ENCODE measurements at regions not wholly inside any gene's neighbourhood (a gene's known extent, or its start where the extent isn't known, plus 50 kb on each side); places are given as distances from the start of the nearest gene placed in this dataset.
A peak's percentile ranks its signal among the peaks of the same experiment; 100 is the strongest.

GRCh38 chr1:234975941-234976860 lies 152.4 kb downstream of the TOMM20 start:
- no peak for DNase-seq (ENCODE audit: low read depth in 2 of 2)

- no peak for DNase-seq (ENCODE audit: low read depth in 2 of 2)
Measured at GRCh38 chr1:234975122-234975940, 153.3 kb downstream of the TOMM20 start.

- no peak for DNase-seq (ENCODE audit: low read depth in 2 of 2)
Measured at GRCh38 chr1:234973426-234974250, 155.0 kb downstream of the TOMM20 start.

- DNase-seq (ENCODE audit: low read depth in 2 of 2) = no peak
Measured at GRCh38 chr1:234972411-234973191, 156.0 kb downstream of the TOMM20 start.

GRCh38 chr1:234971586-234972297 lies 156.9 kb downstream of the TOMM20 start:
- no peak for DNase-seq (ENCODE audit: low read depth in 2 of 2)

- DNase-seq (ENCODE audit: low read depth in 2 of 2) = no peak
Measured at GRCh38 chr1:234970731-234971476, 157.7 kb downstream of the TOMM20 start.

GRCh38 chr1:234970401-234970730 lies 158.3 kb downstream of the TOMM20 start:
- DNase-seq (ENCODE audit: low read depth in 2 of 2) = no peak

- no peak for DNase-seq (ENCODE audit: low read depth in 2 of 2)
Measured at GRCh38 chr1:234969581-234970400, 158.8 kb downstream of the TOMM20 start.

GRCh38 chr1:234969011-234969441 lies 159.6 kb downstream of the TOMM20 start:
- no peak for DNase-seq (ENCODE audit: low read depth in 2 of 2)

- no peak for DNase-seq (ENCODE audit: low read depth in 2 of 2)
Measured at GRCh38 chr1:234968451-234968850, 160.2 kb downstream of the TOMM20 start.

- DNase-seq (ENCODE audit: low read depth in 2 of 2) = no peak
Measured at GRCh38 chr1:234967121-234967520, 161.5 kb downstream of the TOMM20 start.

GRCh38 chr1:234965111-234965510 lies 163.5 kb downstream of the TOMM20 start:
- DNase-seq (ENCODE audit: low read depth in 2 of 2) = no peak

GRCh38 chr1:234963904-234964702 lies 164.5 kb downstream of the TOMM20 start:
- no peak for DNase-seq (ENCODE audit: low read depth in 2 of 2)

GRCh38 chr1:234963180-234963903 lies 165.3 kb downstream of the TOMM20 start:
- DNase-seq (ENCODE audit: low read depth in 2 of 2) = peak; percentile 76 to 85

GRCh38 chr1:234962340-234962989 lies 166.2 kb downstream of the TOMM20 start:
- no peak for DNase-seq (ENCODE audit: low read depth in 2 of 2)

GRCh38 chr1:234961456-234962339 lies 166.9 kb downstream of the TOMM20 start:
- DNase-seq (ENCODE audit: low read depth in 2 of 2) = no peak

Measured in stimulated activated CD4-positive, alpha-beta T cell treated with anti-CD3 and anti-CD28 coated beads, Interleukin-12 subunit alpha, Interleukin-12 subunit beta, amount 100 ng/mL, for 24 hours (primary cell).